HG03139 (cell line): ENCODE measurements at regions not wholly inside any gene's neighbourhood (a gene's known extent, or its start where the extent isn't known, plus 50 kb on each side); places are given as distances from the start of the nearest gene placed in this dataset.
"Not testable (repeated sequence)": the region's sequence is repeated elsewhere in the genome, so short reads cannot be mapped to it uniquely, and the experiment has no call there.

Experiments used
- ATAC-seq: cut with Tn5 transposase; IDR thresholded peaks from one replicate; pipeline ENCODE4 v1.9.1; 2021; ENCODE audit not compliant: unreplicated experiment

DNA sequence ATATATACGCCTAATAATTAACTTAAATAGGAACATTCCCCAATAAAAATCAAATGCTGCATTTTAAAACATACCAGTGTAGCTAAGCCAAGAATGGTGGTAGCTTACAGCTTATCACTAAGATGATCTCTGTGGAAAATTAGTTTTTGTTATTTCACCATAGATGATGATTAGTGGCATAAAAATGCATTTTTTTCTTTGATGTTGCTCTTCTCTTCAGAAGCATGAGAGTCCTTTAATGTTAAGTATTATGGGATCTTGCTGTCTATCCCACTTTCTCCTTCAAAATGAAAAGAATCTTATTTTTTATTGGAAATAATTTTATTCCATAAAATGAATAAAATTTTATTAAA lies 731.0 kb downstream of the SLITRK1 start:
- no peak for ATAC-seq

DNA sequence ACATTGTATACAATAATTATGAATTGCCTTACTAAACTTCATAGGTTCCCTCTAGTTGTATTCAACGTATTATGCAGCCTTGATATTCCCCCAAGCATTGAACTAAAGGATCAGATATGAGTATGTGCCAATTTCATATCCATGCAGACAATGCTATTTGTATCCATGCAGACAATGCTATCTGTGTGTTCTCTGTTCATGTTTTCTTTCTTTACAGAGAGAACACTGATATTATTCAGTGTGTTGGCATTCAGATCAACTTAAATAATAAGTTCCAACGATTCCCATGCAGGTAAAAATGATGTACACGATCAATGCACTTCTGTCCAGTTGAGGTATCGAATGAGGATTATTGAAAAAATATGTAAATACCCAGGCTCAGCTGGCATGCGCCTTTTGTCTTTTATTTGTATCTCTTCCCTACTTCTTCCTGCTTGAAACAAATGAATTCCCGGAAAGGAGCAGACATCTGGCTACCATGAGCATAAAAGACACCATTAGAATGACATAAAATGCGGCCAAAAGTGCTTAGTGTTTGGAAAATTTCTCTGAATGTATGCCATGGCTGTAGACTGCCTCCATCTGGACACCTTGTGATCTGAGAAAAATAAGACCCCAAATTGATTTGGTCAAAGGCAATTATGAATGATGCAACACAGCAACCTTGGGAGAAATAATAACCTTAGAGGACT lies 731.5 kb downstream of the SLITRK1 start:
- ATAC-seq: no peak

DNA sequence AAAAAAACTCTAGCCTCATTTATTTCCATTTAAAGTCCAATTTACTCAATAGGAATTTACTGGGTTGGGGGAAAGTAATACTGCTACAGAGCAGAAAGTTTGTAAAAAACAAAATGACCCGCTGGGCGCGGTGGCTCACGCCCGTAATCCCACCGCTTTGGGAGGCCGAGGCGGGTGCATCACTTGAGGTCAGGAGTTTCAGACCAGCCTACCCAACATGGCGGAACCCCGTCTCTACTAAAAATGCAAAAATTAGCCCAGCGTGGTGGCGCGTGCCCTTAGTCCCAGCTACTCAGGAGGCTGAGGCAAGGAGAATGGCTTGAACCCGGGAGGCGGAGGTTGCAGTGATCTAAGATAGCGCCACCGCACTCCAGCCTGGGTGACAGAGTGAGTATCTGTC lies 745.6 kb downstream of the SLITRK1 start:
- no peak for ATAC-seq

DNA sequence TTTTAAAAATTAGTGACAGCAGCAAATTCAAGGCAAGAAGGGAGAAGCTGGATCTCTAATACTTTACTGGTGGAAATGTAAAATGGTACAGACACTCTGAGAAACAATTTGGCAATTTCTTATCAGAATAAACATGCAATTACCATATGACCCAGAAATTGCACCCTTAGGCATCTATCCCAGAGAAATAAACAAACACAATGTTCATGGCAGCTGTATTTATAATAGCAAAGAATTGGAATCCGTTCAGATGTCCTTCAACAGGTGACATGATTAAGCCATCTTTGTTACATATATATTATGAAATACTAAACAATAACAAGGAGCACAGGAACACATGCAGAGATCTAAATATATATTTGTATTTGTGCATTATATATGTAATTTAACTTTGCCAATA lies 756.5 kb downstream of the SLITRK1 start:
- no peak for ATAC-seq

DNA sequence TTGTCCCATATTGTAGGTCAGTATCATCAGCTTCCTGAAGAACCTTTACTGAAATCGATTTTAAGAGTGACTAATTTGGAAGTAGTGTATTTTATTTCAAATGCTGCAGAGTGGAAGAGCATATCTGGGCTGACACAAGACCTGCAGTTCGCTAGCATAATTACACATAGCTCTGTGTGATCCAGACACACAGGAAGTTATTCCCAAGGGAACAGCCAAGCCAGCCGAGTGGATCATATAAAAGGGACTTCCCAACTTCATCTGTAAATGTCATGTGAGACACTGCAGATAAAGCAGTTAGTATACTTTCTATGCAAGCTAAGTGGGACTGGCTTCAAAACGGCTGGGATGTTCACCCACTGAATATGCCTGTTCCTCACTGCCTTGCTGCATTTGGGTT lies 760.4 kb downstream of the SLITRK1 start:
- ATAC-seq: no peak

DNA sequence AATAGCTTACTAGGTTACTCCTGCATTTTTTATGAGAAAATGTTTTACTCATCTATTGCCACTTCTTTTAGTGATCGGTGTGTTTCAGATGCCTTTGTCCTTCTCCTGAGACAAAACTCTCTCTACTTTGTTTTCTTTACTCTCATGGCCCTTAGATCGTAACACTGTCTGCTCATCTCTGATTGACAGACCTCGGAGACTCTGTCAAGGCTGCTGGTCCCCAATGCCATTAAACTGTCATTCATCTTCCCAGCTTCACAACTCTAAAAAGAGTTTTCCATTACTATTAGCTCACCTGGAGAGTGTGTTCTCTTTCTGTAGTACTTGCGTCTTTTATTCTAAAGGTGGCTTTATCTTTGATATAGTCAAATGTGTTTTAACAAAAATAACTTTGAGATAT lies 765.2 kb downstream of the SLITRK1 start:
- no peak for ATAC-seq

DNA sequence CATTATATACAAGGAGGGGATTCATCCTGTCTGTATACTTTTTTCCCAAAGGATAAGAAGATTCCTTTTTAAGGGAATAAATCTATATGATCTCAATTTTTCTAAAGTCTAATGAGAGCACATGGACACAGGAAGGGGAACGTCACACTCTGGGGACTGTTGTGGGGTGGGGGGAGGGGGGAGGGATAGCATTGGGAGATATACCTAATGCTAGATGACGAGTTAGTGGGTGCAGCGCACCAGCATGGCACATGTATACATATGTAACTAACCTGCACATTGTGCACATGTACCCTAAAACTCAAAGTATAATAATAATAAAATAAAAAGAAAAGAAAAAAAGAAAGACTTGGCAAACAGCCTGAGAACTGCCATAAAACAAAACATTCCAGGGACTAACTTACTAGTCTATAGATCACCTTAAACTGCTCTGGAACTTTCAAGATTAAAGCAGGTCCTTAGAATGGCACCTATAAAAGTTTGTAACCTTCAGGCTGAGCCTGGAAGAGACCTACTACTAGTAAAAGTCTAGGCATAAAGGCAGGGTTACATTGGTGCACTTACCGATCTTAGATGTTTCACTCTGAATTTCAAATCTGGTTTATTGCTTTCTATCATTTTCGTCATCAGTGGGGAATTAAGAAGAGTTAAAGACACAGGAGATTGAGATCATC lies 780.6 kb downstream of the SLITRK1 start:
- not testable (repeated sequence) for ATAC-seq

DNA sequence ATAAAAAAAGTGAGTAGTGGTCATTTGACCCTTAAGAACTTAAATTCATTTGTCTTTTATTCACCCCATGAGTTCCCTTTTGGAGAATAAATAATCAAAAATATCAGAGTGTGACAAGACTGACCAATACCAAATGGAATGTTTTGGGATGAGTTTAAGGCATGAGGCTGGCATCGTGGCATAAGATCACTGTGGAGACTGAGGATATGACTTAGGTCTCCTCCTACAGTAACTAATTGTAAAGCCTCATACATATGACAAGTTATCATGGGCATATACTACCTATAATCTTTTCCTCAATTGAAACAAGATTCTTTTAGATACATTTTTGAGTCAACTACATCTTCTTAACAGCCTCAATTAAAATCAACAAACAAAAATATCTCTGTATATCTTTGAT lies 782.0 kb downstream of the SLITRK1 start:
- no peak for ATAC-seq

DNA sequence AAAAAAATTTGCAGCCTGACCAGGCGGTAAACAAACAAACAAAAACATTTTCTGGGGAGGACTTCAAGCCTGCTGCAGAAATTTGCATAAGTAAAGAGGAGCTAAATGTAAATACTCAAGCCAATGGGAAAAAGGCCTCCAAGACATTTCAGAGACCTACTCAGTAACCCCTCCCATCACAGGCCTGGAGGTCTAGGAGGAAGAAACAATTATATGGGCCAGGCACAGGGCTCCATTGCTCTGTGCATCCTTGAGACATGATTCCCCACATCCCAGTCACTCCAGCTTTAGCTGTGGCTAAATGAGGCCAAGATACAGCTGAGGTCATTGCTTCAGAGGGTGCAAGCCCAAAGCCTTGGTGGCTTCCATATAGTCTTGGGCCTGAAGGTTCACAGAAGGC lies 793.4 kb downstream of the SLITRK1 start:
- no peak for ATAC-seq

DNA sequence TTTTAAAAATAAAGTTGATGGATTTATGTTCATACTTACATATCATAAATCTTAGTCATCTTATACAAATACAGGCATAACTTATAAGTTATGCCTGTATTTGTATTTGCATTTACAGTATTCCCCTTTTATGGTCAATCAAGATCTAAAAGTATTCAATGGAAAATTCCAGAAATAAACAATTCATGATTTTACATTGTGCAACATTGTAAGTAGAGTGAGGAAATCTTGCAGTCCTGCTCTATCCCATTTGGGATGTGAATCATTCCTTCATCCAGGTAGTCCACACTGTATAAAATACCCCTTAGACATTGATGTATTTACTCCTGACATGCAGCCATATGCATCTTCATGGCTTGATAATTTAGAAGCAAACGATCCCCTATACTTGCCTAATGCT lies 795.3 kb downstream of the SLITRK1 start:
- ATAC-seq: no peak

DNA sequence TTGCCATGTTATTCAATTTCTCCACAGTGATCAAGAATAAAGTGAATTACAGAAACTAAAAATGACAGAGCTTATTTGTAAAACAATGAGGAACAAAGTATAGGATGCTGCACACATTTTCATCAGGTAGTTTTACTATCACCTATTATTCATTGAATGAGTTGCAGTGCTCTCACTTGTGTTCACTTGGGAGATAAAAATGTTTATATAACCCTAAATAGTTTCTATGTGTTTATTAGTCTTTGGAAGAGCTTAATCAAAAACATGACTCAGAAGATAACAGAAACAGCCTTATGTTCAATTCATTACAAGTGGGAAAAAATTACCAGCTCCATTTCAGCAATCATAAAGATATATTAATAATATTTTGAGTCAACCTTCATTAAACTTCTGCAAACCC lies 796.2 kb downstream of the SLITRK1 start:
- no peak for ATAC-seq

DNA sequence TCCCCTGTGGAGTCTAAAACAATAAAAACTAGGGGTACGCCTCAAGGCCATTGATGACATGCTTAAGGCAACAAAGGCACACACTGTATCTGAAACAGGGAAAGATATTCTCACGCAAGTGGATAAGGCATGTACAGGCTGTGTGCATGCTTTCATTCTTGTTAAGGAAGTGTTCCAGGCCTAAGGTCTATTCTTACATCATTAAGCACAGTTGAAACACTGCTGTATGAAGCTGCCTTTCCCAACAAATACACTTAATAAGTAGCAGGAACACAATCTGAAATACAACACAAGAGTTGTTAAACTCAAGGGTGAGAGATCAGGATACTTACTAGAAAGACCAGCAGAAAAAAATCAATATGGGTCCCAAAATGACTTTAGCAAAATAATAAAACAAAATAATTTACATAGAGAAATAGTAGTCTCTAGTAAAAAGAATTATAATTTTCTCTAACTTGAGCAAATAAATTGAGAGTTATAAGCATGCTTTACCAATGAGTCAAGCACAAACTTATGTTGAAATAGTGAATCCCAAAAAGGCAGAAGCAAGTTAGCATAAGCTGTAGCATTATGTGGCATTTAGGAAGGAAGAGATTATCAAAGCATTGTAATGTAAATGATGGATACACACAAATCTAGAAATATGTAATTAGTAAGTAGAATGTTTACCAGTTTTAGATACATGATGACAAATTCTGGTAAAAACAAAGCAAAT lies 796.9 kb downstream of the SLITRK1 start:
- no peak for ATAC-seq

DNA sequence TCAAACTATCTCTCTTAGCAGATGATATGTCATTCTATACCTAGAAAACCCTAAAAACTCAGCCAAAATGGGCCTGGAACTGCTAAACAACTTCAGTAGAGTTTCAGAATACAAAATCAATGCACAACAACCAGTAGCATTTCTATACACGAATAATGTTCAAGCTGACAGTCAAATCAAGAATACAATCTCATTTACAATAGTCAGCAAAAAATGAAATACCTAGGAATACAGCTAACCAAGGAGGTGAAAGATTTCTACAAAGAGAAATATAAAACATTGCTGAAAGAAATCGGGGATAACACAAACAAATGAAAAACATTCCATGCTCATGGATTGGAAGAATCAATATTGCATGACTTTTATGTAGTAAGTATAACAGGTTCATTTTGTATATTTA lies 804.8 kb downstream of the SLITRK1 start:
- no peak for ATAC-seq

DNA sequence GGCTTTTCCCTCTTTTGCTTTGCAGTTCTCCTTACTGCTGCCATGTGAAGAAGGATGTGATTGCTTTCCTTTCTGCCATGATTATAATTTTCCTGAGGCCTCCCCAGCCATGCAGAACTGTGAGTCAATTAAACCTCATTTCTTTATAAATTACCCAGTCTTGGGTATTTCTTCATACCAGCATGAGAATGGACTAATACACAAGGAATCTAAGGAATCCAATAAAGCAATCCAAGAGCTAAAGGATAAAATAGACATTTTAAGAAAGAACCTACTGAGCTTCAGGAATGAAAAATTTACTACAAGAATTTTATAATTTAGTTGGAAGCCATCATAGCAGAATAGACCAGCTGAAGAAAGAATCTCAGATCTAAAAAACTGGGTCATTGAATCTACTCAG lies 808.3 kb downstream of the SLITRK1 start:
- not testable (repeated sequence) for ATAC-seq

DNA sequence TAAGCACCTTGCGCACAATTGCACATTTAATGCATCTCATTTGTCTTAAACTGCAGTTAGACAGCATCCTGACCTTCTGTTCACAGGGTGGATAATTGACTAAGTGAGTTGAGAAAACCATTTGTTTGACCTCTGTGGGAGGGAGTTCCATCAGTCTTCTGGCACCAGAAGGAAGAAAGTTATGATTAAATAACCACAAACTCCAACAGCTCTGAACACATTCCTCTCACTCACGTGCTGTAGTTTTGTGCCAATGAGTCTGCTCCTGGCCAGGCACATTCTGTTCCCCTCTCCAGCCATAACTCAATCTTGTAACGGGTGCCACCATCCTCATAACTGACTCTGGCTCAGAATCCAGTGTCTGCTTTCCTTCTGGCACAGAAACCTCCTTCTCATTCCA lies 817.2 kb downstream of the SLITRK1 start:
- ATAC-seq: no peak

DNA sequence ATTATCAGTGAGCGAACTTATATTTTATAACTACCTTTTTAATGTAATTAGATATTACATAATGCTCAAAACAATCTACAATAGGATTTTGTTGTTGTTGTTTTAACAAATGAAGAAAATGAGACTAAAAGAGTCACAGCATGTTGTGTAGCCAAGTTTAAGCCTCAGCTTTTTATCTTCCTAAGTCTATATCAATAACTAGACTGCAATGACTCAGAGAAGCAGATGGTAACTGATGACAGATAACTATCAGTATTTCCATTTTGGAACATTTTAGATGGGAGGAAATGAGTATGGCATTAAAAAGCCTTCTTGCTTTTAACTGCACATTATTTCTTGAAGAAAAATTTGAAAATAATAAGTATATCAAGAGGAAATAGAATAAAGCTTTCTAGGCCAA lies 825.2 kb downstream of the SLITRK1 start:
- no peak for ATAC-seq

DNA sequence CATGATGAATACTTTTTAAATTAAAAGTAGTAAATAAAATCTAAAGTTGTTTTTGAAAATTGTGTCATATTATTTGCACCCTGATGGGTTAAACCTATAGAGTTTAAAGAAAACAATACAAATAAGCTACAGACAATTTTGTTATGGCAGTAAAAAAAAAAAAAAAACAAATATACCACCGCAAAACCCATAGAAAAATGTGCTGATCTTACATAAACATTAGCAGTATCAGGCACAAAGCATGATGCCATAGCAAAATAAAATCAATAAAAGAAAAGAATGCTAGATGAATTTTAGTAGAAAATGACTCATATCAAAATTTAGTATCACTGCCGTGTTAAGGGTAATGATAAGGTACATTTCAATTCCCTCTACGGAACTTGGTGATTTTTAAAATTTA lies 826.0 kb downstream of the SLITRK1 start:
- no peak for ATAC-seq

DNA sequence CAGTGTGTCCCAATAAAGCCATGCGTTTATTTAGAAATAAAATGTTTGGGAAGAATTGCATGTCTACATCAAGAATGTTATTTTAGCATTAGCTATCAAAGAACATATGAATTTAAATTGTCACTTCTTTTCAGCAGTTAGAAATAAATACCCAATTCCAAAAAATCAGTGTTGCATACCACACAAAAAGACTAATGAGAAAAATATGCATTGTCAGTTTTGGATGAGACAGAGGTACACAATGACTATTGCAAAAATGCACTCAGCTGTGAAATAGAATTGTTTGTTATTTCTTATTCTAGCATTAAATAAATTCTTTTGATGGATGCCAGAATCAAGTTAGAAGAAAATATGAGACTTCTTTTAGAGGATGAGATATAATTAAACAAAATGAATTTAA lies 833.9 kb downstream of the SLITRK1 start:
- no peak for ATAC-seq

DNA sequence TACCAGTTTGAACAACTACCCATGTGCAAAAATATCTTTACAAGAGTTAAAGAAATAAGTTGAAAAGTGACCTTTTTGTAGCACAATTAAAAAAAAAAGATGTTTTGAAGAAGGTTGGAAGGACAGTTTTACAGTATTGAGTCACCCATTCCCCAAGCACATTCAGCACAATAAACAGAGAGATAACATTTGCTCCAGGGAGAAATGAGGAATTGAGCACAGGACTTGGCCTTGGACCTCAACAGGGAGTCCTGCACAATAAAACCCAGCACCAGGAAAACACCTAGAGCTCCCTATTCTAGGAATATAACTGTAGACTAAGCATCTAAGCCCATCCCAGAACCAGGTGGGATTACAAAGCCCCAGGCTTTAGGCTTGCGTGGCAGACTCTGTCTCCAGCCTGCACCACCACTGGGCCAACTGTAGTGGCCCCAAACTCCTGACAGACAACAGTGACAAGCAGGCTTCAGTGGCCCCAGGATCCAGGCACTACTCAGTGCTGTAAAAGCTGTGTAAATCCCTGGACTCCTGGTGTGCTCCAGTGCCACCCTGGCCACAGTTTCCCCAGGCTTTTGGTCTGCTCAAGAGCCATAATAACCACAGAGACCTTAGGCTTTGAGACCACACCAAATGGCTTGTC lies 857.2 kb downstream of the SLITRK1 start:
- no peak for ATAC-seq

DNA sequence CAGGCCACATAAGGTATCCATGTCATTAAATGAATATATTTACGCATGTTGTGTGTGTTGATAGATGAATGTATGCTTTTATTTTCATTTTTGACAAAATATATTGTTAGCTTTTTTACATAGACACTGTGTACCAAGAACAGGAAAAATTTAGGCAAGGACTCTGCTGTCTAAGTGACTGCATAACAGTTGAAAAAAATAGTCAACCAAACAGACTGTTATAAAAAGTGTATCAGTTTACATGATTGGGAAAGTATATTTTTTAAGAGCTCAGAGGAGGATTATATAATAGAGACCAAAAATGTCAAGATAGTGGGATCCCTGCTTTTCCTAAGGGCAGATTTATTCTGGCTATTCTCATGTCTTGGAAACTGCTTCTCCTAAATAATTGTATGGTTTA lies 858.0 kb downstream of the SLITRK1 start:
- no peak for ATAC-seq

DNA sequence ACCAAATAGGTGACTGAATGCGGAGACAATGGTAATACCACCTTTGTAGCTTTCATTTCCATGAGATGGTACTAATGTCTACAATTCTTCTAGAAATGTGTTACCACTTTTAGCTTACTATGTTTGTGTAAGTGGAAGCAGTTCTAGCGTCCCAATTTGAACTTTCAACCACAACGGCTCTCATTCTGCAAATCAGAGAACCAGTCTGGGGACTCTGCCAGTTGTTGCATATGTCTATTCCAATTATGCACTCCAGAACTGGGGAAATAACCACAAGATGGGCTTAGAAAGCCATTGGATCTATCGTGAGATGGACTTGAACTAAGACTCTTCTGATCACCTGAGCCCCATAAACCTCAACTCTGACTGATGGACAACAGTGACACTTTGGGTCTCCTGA lies 862.3 kb downstream of the SLITRK1 start:
- no peak for ATAC-seq

DNA sequence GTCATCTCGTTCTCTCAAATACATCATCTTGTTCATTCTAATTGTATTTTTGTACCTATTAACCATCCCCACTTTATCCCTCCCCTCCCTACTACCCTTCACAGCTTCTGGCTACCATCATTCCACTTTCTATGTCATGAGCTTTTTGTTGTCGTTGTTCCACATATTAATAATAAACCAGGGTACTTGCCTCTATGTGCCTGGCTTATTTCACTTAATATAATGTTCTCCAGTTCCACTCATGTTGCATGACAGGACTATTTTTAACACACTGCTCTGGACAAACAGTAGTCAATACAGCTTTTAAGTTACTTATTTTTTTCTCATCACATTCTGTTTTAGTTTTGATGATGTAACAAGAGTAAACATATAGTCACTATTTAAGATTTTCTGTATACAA lies 872.3 kb downstream of the SLITRK1 start:
- no peak for ATAC-seq
